ENCODE measurements at regions not wholly inside any gene's neighbourhood (a gene's known extent, or its start where the extent isn't known, plus 50 kb on each side); places are given as distances from the start of the nearest gene placed in this dataset.
A peak's percentile ranks its signal among the peaks of the same experiment; 100 is the strongest.

GRCh38 chr1:199151634-199152425, 513.0 kb downstream of the PTPRC start:
- H3K4me1 ChIP-seq (ENCODE audit: insufficient read depth, low read length, severe bottlenecking) = peaks cover 56% of the 10 kb centered on the region
- no peaks in the 10 kb centered on the region for H3K79me2 ChIP-seq (ENCODE audit: insufficient read depth, low read length)
- TF ChIP-seq CTCF (IDR thresholded peaks at IDR 0.05; ENCODE audit: low read length) (no peak), EZH2 (IDR thresholded peaks at IDR 0.05; ENCODE audit: borderline replicate concordance, low read length) (no peak)
- no peaks in the 10 kb centered on the region for H3K27me3 ChIP-seq (ENCODE audit: insufficient read depth, low read length)
- no peaks in the 10 kb centered on the region for H3F3A ChIP-seq (ENCODE audit: insufficient read depth, low read length)
- H3K4me3 ChIP-seq (ENCODE audit: low read depth, low read length, poor library complexity, severe bottlenecking) = peak overlapping the region; percentile 53
- peak overlapping the region; percentile 55 for H3K9ac ChIP-seq (ENCODE audit: low read length)
- H3K9me3 ChIP-seq (ENCODE audit: low read length) = no peaks in the 10 kb centered on the region
- H3K9me2 ChIP-seq (ENCODE audit: low read depth, low read length) = no peaks in the 10 kb centered on the region
- H3K36me3 ChIP-seq (ENCODE audit: insufficient read depth, low read length) = no peaks in the 10 kb centered on the region
- no peaks in the 10 kb centered on the region for H4K20me1 ChIP-seq (ENCODE audit: insufficient read depth, low read length)
- peak overlapping the region; percentile 58 for H3K4me2 ChIP-seq (ENCODE audit: low read length)
- 0 out of 2 replicates have a peak overlapping the region, but pooled peaks have one; percentile 1 for H2AFZ ChIP-seq (ENCODE audit: low read length)
- peak overlapping the region; percentile 88 for H3K27ac ChIP-seq (ENCODE audit: low read depth, low read length, poor library complexity, severe bottlenecking)

GRCh38 chr1:199152676-199153075, 513.8 kb downstream of the PTPRC start:
- Histone ChIP-seq H3K4me2 (ENCODE audit: low read length) (peak overlapping the region; percentile 58), H3F3A (ENCODE audit: insufficient read depth, low read length) (no peaks in the 10 kb centered on the region), H2AFZ (ENCODE audit: low read length) (no peak overlapping the region), H4K20me1 (ENCODE audit: insufficient read depth, low read length) (no peaks in the 10 kb centered on the region), H3K9me3 (ENCODE audit: low read length) (no peaks in the 10 kb centered on the region), H3K9me2 (ENCODE audit: low read depth, low read length) (no peaks in the 10 kb centered on the region), H3K9ac (ENCODE audit: low read length) (peak overlapping the region; percentile 38), H3K4me1 (ENCODE audit: insufficient read depth, low read length, severe bottlenecking) (peaks cover 56% of the 10 kb centered on the region), H3K79me2 (ENCODE audit: insufficient read depth, low read length) (no peaks in the 10 kb centered on the region), H3K27me3 (ENCODE audit: insufficient read depth, low read length) (no peaks in the 10 kb centered on the region), H3K27ac (ENCODE audit: low read depth, low read length, poor library complexity, severe bottlenecking) (peak overlapping the region; percentile 88), H3K36me3 (ENCODE audit: insufficient read depth, low read length) (no peaks in the 10 kb centered on the region), H3K4me3 (ENCODE audit: low read depth, low read length, poor library complexity, severe bottlenecking) (no peak overlapping the region)
- TF ChIP-seq EZH2 (IDR thresholded peaks at IDR 0.05; ENCODE audit: borderline replicate concordance, low read length) (no peak), CTCF (IDR thresholded peaks at IDR 0.05; ENCODE audit: low read length) (no peak)

- H3K9ac ChIP-seq (ENCODE audit: low read length) = no peak overlapping the region
- H3K79me2 ChIP-seq (ENCODE audit: insufficient read depth, low read length) = no peaks in the 10 kb centered on the region
- no peaks in the 10 kb centered on the region for H3K9me3 ChIP-seq (ENCODE audit: low read length)
- no peak overlapping the region for H2AFZ ChIP-seq (ENCODE audit: low read length)
- no peaks in the 10 kb centered on the region for H3K27me3 ChIP-seq (ENCODE audit: insufficient read depth, low read length)
- H3K27ac ChIP-seq (ENCODE audit: low read depth, low read length, poor library complexity, severe bottlenecking) = peak overlapping the region; percentile 19
- no peaks in the 10 kb centered on the region for H4K20me1 ChIP-seq (ENCODE audit: insufficient read depth, low read length)
- no peak overlapping the region for H3K4me2 ChIP-seq (ENCODE audit: low read length)
- H3K4me3 ChIP-seq (ENCODE audit: low read depth, low read length, poor library complexity, severe bottlenecking) = no peak overlapping the region
- peaks cover 36% of the 10 kb centered on the region for H3K4me1 ChIP-seq (ENCODE audit: insufficient read depth, low read length, severe bottlenecking)
- H3K9me2 ChIP-seq (ENCODE audit: low read depth, low read length) = no peaks in the 10 kb centered on the region
- TF ChIP-seq CTCF (IDR thresholded peaks at IDR 0.05; ENCODE audit: low read length) = no peak
- TF ChIP-seq EZH2 (IDR thresholded peaks at IDR 0.05; ENCODE audit: borderline replicate concordance, low read length) = no peak
- no peaks in the 10 kb centered on the region for H3K36me3 ChIP-seq (ENCODE audit: insufficient read depth, low read length)
- no peaks in the 10 kb centered on the region for H3F3A ChIP-seq (ENCODE audit: insufficient read depth, low read length)
These were observed 516.6 kb downstream of the PTPRC start for GRCh38 chr1:199155166-199156019.

All from OCI-LY1 (cell line).